SHP77 treated with DMSO at 0.1 percent for 48 hours (cell line): ENCODE measurements at regions not wholly inside any gene's neighbourhood (a gene's known extent, or its start where the extent isn't known, plus 50 kb on each side); places are given as distances from the start of the nearest gene placed in this dataset.

Source experiments
- DNase-seq: peaks from one replicate; lab custom pipeline; 2025; lab: John Stamatoyannopoulos, UW

GRCh38 chr12:87836190-87836589, 193.0 kb downstream of the C12orf50 start:
- no peak for DNase-seq

GRCh38 chr12:87828382-87828973, 200.7 kb downstream of the C12orf50 start:
- no peak for DNase-seq

- DNase-seq: no peak
Observed at GRCh38 chr12:87827638-87828264, 201.4 kb downstream of the C12orf50 start.

GRCh38 chr12:87822923-87823322, 206.3 kb downstream of the C12orf50 start:
- no peak for DNase-seq

- no peak for DNase-seq
Observed at GRCh38 chr12:87820524-87821202, 208.5 kb downstream of the C12orf50 start.

GRCh38 chr12:87818441-87818840, 210.8 kb downstream of the C12orf50 start:
- no peak for DNase-seq

GRCh38 chr12:87815771-87816585, 213.2 kb downstream of the C12orf50 start:
- DNase-seq: no peak

GRCh38 chr12:87814625-87815024, 214.6 kb downstream of the C12orf50 start:
- no peak for DNase-seq

GRCh38 chr12:87813476-87814234, 215.5 kb downstream of the C12orf50 start:
- no peak for DNase-seq

- DNase-seq: no peak
Observed at GRCh38 chr12:87812681-87813080, 216.5 kb downstream of the C12orf50 start.

- no peak for DNase-seq
Observed at GRCh38 chr12:87812030-87812429, 217.2 kb downstream of the C12orf50 start.

GRCh38 chr12:87809916-87810315, 219.3 kb downstream of the C12orf50 start:
- DNase-seq: no peak

GRCh38 chr12:87807086-87807485, 222.1 kb downstream of the C12orf50 start:
- DNase-seq: no peak

GRCh38 chr12:87806310-87806709, 222.9 kb downstream of the C12orf50 start:
- no peak for DNase-seq

- no peak for DNase-seq
Observed at GRCh38 chr12:87804386-87804785, 224.8 kb downstream of the C12orf50 start.

- DNase-seq: no peak
Observed at GRCh38 chr12:87802721-87803011, 226.5 kb downstream of the C12orf50 start.

GRCh38 chr12:87801860-87802720, 227.1 kb downstream of the C12orf50 start:
- DNase-seq: no peak

GRCh38 chr12:87796961-87797516, 232.2 kb downstream of the C12orf50 start:
- DNase-seq: no peak

GRCh38 chr12:87795555-87795954, 233.6 kb downstream of the C12orf50 start:
- DNase-seq: no peak

- no peak for DNase-seq
Observed at GRCh38 chr12:87794854-87795253, 234.3 kb downstream of the C12orf50 start.

GRCh38 chr12:87793131-87793530, 236.1 kb downstream of the C12orf50 start:
- DNase-seq: no peak
